Colonic mucosa (tissue), 4 donors: ENCODE measurements at regions not wholly inside any gene's neighbourhood (a gene's known extent, or its start where the extent isn't known, plus 50 kb on each side); places are given as distances from the start of the nearest gene placed in this dataset.

ENCODE experiments used
- DNase-seq: peaks from one replicate; pipeline ENCODE4 v3.0.0-alpha.2; 2020
- H3K27ac ChIP-seq: fragments of 200-600 bp; one replicate; pipeline ENCODE4 v1.8.0; 2021
- H3K27me3 ChIP-seq: fragments of 200-600 bp; one replicate; pipeline ENCODE4 v1.8.0; 2021
- H3K36me3 ChIP-seq: fragments of 200-600 bp; one replicate; pipeline ENCODE4 v1.8.0; 2021
- H3K4me1 ChIP-seq: fragments of 200-600 bp; one replicate; pipeline ENCODE4 v1.8.0; 2021; ENCODE audit warnings: mild to moderate bottlenecking
- H3K4me3 ChIP-seq: fragments of 200-600 bp; one replicate; pipeline ENCODE4 v1.8.0; 2021
- H3K9ac ChIP-seq, 2 donors: one replicate each; pipeline ENCODE4 v1.7.0; 2013; ENCODE audit warnings: control low read depth in 2 of 2, low read depth in 2 of 2, low read length in 2 of 2
- H3K9me3 ChIP-seq: fragments of 200-600 bp; one replicate; pipeline ENCODE4 v1.8.0; 2021
- CTCF ChIP-seq: fragments of 200-600 bp; IDR thresholded peaks from one replicate; pipeline ENCODE4 v1.8.0; 2022; ENCODE audit warnings: antibody characterized with exemption, mild to moderate bottlenecking
- intact Hi-C: fragments of 100-400 bp; cut with DNase I; formaldehyde crosslinking; loops from one replicate; pipeline ENCODE4 v1.14.1; 2022
- donor health status: healthy.
- donor health status: DM: no; HTN: no; CAD: no.
- donor health status: DM: no; HTN: no; CAD: no.

DNA sequence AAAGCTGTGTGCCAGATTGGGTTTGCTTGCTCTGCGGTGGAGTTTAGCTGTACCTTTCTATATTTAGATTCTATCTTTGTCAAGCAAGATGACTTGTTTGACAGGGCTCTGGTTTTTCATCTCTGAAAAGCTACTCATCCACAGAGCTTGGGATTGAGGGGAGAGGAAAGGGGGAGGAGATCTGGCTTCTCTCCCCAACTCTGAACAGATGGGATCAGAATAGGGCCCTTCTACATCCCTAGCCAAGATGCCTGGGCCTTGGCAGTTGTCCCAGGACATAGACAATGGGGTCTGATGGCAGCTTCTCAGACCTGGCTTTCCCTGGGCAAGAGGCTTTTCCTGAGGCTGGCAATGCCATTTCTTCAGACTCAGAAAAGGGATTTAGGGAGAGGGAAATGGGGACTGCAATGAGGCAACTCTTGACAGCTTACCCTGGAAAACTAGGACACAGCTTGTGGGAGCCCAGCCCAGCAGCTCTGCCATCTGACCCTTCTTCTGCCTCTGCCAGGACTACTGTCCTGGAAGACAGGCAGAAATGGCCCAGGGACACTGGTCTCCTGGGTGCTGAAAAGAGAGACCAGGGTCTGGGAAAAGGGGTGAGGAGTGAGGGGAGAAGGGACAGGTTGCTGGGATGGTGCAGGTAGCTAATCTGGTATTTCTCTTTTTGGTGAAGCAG, 50.2 kb upstream of the ASTN2 start:
- intact Hi-C loops, result no loop called here
- Histone ChIP-seq H3K9ac (no peak overlapping the region), H3K9me3 (no peaks in the 10 kb centered on the region), H3K27ac (no peak overlapping the region), H3K4me3 (no peak overlapping the region), H3K4me1 (no peaks in the 10 kb centered on the region), H3K27me3 (no peaks in the 10 kb centered on the region), H3K36me3 (no peaks in the 10 kb centered on the region)
- no peak for TF ChIP-seq CTCF
- no peak for DNase-seq
